HepG2 (cell line): ENCODE measurements at regions not wholly inside any gene's neighbourhood (a gene's known extent, or its start where the extent isn't known, plus 50 kb on each side); places are given as distances from the start of the nearest gene placed in this dataset.

Experiments used
- CREB3 ChIP-seq: sonication (generic); formaldehyde crosslinking; IDR thresholded peaks from 2 replicates; pipeline ENCODE4 v1.5.0; 2020; ENCODE audit warnings: missing genetic modification reagents
- HNF1B ChIP-seq: sonication (generic); formaldehyde crosslinking; IDR thresholded peaks from 2 replicates; pipeline ENCODE4 v1.5.1; 2020; ENCODE audit warnings: mild to moderate bottlenecking, moderate library complexity, missing genetic modification reagents
- PITX1 ChIP-seq: sonication (generic); formaldehyde crosslinking; IDR thresholded peaks from 2 replicates; pipeline ENCODE4 v1.5.1; 2020; ENCODE audit warnings: mild to moderate bottlenecking, missing genetic modification reagents
- RERE ChIP-seq: IDR thresholded peaks from 2 replicates; pipeline ENCODE4 v1.6.1; 2016; ENCODE audit warnings: low read depth, missing genetic modification reagents, missing compliant biosample characterization
- SALL2 ChIP-seq: sonication (generic); formaldehyde crosslinking; IDR thresholded peaks from 2 replicates; pipeline ENCODE4 v1.8.1; 2023; ENCODE audit warnings: mild to moderate bottlenecking, missing genetic modification reagents, inconsistent platforms
- ZNF138 ChIP-seq: sonication (generic); formaldehyde crosslinking; IDR thresholded peaks from 2 replicates; pipeline ENCODE4 v1.5.0; 2020; ENCODE audit warnings: mild to moderate bottlenecking, low read depth, missing genetic modification reagents
- ZNF501 ChIP-seq: sonication (generic); formaldehyde crosslinking; IDR thresholded peaks from 2 replicates; pipeline ENCODE4 v1.5.1; 2020; ENCODE audit warnings: mild to moderate bottlenecking, moderate library complexity, missing genetic modification reagents
- ZNF609 ChIP-seq: sonication (generic); formaldehyde crosslinking; IDR thresholded peaks from 2 replicates; pipeline ENCODE4 v1.4.0; 2020; ENCODE audit warnings: mild to moderate bottlenecking, missing genetic modification reagents, borderline replicate concordance
- ZNF674 ChIP-seq: sonication (generic); formaldehyde crosslinking; IDR thresholded peaks from 2 replicates; pipeline ENCODE4 v1.5.0; 2020; ENCODE audit warnings: low read depth, mild to moderate bottlenecking, missing genetic modification reagents
- ZNF775 ChIP-seq: sonication (generic); formaldehyde crosslinking; IDR thresholded peaks from 2 replicates; pipeline ENCODE4 v1.4.0; 2020; ENCODE audit warnings: missing genetic modification reagents, mild to moderate bottlenecking, moderate library complexity, borderline replicate concordance
- ZNF781 ChIP-seq: sonication (generic); formaldehyde crosslinking; IDR thresholded peaks from 2 replicates; pipeline ENCODE4 v1.5.1; 2020; ENCODE audit warnings: borderline replicate concordance, mild to moderate bottlenecking, missing genetic modification reagents; ENCODE audit errors: not compliant biosample characterization
- ZNF782 ChIP-seq: sonication (generic); formaldehyde crosslinking; IDR thresholded peaks from 2 replicates; pipeline ENCODE4 v1.4.0; 2020; ENCODE audit warnings: missing genetic modification reagents, mild to moderate bottlenecking, borderline replicate concordance

GRCh38 chr5:92887254-92887653 is 693.8 kb downstream of the NR2F1-AS1 start (continued):
- TF ChIP-seq RERE (peak; percentile 60; the same call in 1 of the 2 replicates), ZNF674 (CRISPR knock-in tag) (no peak), PITX1 (peak; percentile 70; the same call in 1 of the 2 replicates), HNF1B (CRISPR knock-in tag) (peak; percentile 36; the same call in 1 of the 2 replicates), ZNF501 (CRISPR knock-in tag) (no peak), CREB3 (CRISPR knock-in tag) (no peak), ZNF138 (CRISPR knock-in tag) (no peak), ZNF775 (CRISPR knock-in tag) (no peak), ZNF782 (no peak), ZNF781 (CRISPR knock-in tag) (no peak), SALL2 (CRISPR knock-in tag) (0 out of 2 replicates have a peak, but pooled peaks have one; percentile 31), ZNF609 (peak; percentile 79; the same call in 1 of the 2 replicates)
